Activated CD8-positive, alpha-beta memory T cell treated with anti-CD3 and anti-CD28 coated beads, Interleukin-2, amount 10 ng/mL, durations not matched to agents 7 days and 5 days (primary cell): ENCODE measurements at regions not wholly inside any gene's neighbourhood (a gene's known extent, or its start where the extent isn't known, plus 50 kb on each side); places are given as distances from the start of the nearest gene placed in this dataset.

Experiments used
- ATAC-seq: fragments of 150-1000 bp; cut with Tn5 transposase; one replicate; pipeline ENCODE4 v1.10.0; 2021; ENCODE audit warnings: moderate library complexity
- CTCF ChIA-PET: fragments of 350-600 bp; sonication (Branson Sonifier 250); formaldehyde crosslinking; loops from one replicate; lab custom pipeline; 2021; ENCODE audit warnings: antibody characterized with exemption; lab: Charles Lee
- DNase-seq: peaks from one replicate; pipeline ENCODE4 v3.0.0-alpha.2; 2020
- H3K27ac Mint-ChIP-seq: one replicate; pipeline ENCODE4 v1.8.0; 2021; ENCODE audit warnings: mild to moderate bottlenecking, mixed read lengths
- H3K27me3 Mint-ChIP-seq: one replicate; pipeline ENCODE4 v1.8.0; 2021; ENCODE audit warnings: mixed read lengths
- H3K36me3 Mint-ChIP-seq: one replicate; pipeline ENCODE4 v1.8.0; 2021; ENCODE audit warnings: mild to moderate bottlenecking, mixed read lengths
- H3K4me1 Mint-ChIP-seq: one replicate; pipeline ENCODE4 v1.8.0; 2021; ENCODE audit warnings: mixed read lengths
- H3K4me3 Mint-ChIP-seq: one replicate; pipeline ENCODE4 v1.8.0; 2021; ENCODE audit warnings: mild to moderate bottlenecking, moderate library complexity, mixed read lengths
- H3K9me3 Mint-ChIP-seq: one replicate; pipeline ENCODE4 v1.8.0; 2022; ENCODE audit warnings: low read depth, mixed read lengths

GRCh38 chr22:48256776-48257684, 1494.6 kb downstream of the TBC1D22A start:
- Mint-ChIP-seq H3K9me3 (no peaks in the 10 kb centered on the region), H3K4me3 (no peak overlapping the region), H3K36me3 (no peaks in the 10 kb centered on the region), H3K27ac (no peak overlapping the region), H3K27me3 (no peaks in the 10 kb centered on the region), H3K4me1 (no peaks in the 10 kb centered on the region)
- ATAC-seq = no peak
- DNase-seq = no peak
- CTCF ChIA-PET = no interaction called here

GRCh38 chr22:48256041-48256739, 1493.7 kb downstream of the TBC1D22A start:
- Mint-ChIP-seq H3K4me3 (no peak overlapping the region), H3K4me1 (no peaks in the 10 kb centered on the region), H3K27ac (no peak overlapping the region), H3K36me3 (no peaks in the 10 kb centered on the region), H3K27me3 (no peaks in the 10 kb centered on the region), H3K9me3 (no peaks in the 10 kb centered on the region)
- DNase-seq = no peak
- ATAC-seq = no peak
- CTCF ChIA-PET = no interaction called here

- no peak for DNase-seq
- no peaks in the 10 kb centered on the region for H3K9me3 Mint-ChIP-seq
Measured at GRCh38 chr22:48254311-48254873, 1491.9 kb downstream of the TBC1D22A start.

GRCh38 chr22:48253573-48253972, 1491.1 kb downstream of the TBC1D22A start:
- Mint-ChIP-seq H3K4me3 (no peak overlapping the region), H3K27ac (no peak overlapping the region), H3K27me3 (no peaks in the 10 kb centered on the region), H3K4me1 (no peaks in the 10 kb centered on the region), H3K9me3 (no peaks in the 10 kb centered on the region), H3K36me3 (no peaks in the 10 kb centered on the region)
- no peak for ATAC-seq
- no peak for DNase-seq
- CTCF ChIA-PET = no interaction called here

More at GRCh38 chr22:48254311-48254873, 1491.9 kb downstream of the TBC1D22A start:
- CTCF ChIA-PET = no interaction called here
- no peak overlapping the region for H3K27ac Mint-ChIP-seq
- H3K36me3 Mint-ChIP-seq = no peaks in the 10 kb centered on the region
- H3K27me3 Mint-ChIP-seq = no peaks in the 10 kb centered on the region
- no peaks in the 10 kb centered on the region for H3K4me1 Mint-ChIP-seq
- ATAC-seq = no peak
- H3K4me3 Mint-ChIP-seq = no peak overlapping the region

GRCh38 chr22:48253136-48253535, 1490.7 kb downstream of the TBC1D22A start:
- ATAC-seq (no peak), DNase-seq (no peak)
- CTCF ChIA-PET = no interaction called here
- Mint-ChIP-seq H3K4me1 (no peaks in the 10 kb centered on the region), H3K36me3 (no peaks in the 10 kb centered on the region), H3K27ac (no peak overlapping the region), H3K27me3 (no peaks in the 10 kb centered on the region), H3K9me3 (no peaks in the 10 kb centered on the region), H3K4me3 (no peak overlapping the region)

- CTCF ChIA-PET = no interaction called here
- H3K4me3 Mint-ChIP-seq = no peak overlapping the region
- no peaks in the 10 kb centered on the region for H3K4me1 Mint-ChIP-seq
- DNase-seq (no peak), ATAC-seq (no peak)
- no peaks in the 10 kb centered on the region for H3K9me3 Mint-ChIP-seq
- no peaks in the 10 kb centered on the region for H3K36me3 Mint-ChIP-seq
- H3K27ac Mint-ChIP-seq = no peak overlapping the region
- H3K27me3 Mint-ChIP-seq = no peaks in the 10 kb centered on the region
Measured at GRCh38 chr22:48251629-48252028, 1489.2 kb downstream of the TBC1D22A start.

- CTCF ChIA-PET = no interaction called here
- Mint-ChIP-seq H3K4me1 (no peaks in the 10 kb centered on the region), H3K4me3 (no peak overlapping the region), H3K27me3 (no peaks in the 10 kb centered on the region), H3K9me3 (no peaks in the 10 kb centered on the region), H3K27ac (no peak overlapping the region), H3K36me3 (no peaks in the 10 kb centered on the region)
- DNase-seq (no peak), ATAC-seq (no peak)
Measured at GRCh38 chr22:48250937-48251530, 1488.6 kb downstream of the TBC1D22A start.

GRCh38 chr22:48250286-48250895, 1487.9 kb downstream of the TBC1D22A start:
- H3K36me3 Mint-ChIP-seq = no peaks in the 10 kb centered on the region
- no peak overlapping the region for H3K27ac Mint-ChIP-seq
- ATAC-seq = no peak
- peaks cover 1% of the 10 kb centered on the region for H3K4me1 Mint-ChIP-seq
- H3K4me3 Mint-ChIP-seq = no peak overlapping the region
- H3K9me3 Mint-ChIP-seq = no peaks in the 10 kb centered on the region
- CTCF ChIA-PET = no interaction called here
- no peak for DNase-seq
- H3K27me3 Mint-ChIP-seq = no peaks in the 10 kb centered on the region

- Mint-ChIP-seq H3K27ac (no peak overlapping the region), H3K4me1 (peaks cover 7% of the 10 kb centered on the region), H3K4me3 (no peak overlapping the region), H3K36me3 (no peaks in the 10 kb centered on the region), H3K27me3 (no peaks in the 10 kb centered on the region), H3K9me3 (no peaks in the 10 kb centered on the region)
- CTCF ChIA-PET = no interaction called here
- DNase-seq (no peak), ATAC-seq (no peak)
Measured at GRCh38 chr22:48249713-48250268, 1487.3 kb downstream of the TBC1D22A start.

GRCh38 chr22:48248901-48249455, 1486.5 kb downstream of the TBC1D22A start:
- H3K27ac Mint-ChIP-seq = no peak overlapping the region
- H3K4me3 Mint-ChIP-seq = no peak overlapping the region
- no peak for DNase-seq
- peaks cover 7% of the 10 kb centered on the region for H3K4me1 Mint-ChIP-seq
- ATAC-seq = no peak
- H3K9me3 Mint-ChIP-seq = no peaks in the 10 kb centered on the region
- H3K36me3 Mint-ChIP-seq = no peaks in the 10 kb centered on the region
- CTCF ChIA-PET = no interaction called here
- no peaks in the 10 kb centered on the region for H3K27me3 Mint-ChIP-seq

GRCh38 chr22:48247829-48248228, 1485.4 kb downstream of the TBC1D22A start:
- H3K4me1 Mint-ChIP-seq = peaks cover 7% of the 10 kb centered on the region
- CTCF ChIA-PET = no interaction called here
- DNase-seq = no peak
- no peaks in the 10 kb centered on the region for H3K36me3 Mint-ChIP-seq
- H3K4me3 Mint-ChIP-seq = no peak overlapping the region
- ATAC-seq = no peak
- no peaks in the 10 kb centered on the region for H3K27me3 Mint-ChIP-seq
- H3K27ac Mint-ChIP-seq = no peak overlapping the region
- H3K9me3 Mint-ChIP-seq = no peaks in the 10 kb centered on the region

GRCh38 chr22:48245196-48245485, 1482.7 kb downstream of the TBC1D22A start:
- no peaks in the 10 kb centered on the region for H3K9me3 Mint-ChIP-seq
- no peak for ATAC-seq

More at GRCh38 chr22:48245196-48245485, 1482.7 kb downstream of the TBC1D22A start:
- Mint-ChIP-seq H3K4me1 (peaks cover 7% of the 10 kb centered on the region), H3K27me3 (peaks cover 3% of the 10 kb centered on the region), H3K36me3 (no peaks in the 10 kb centered on the region), H3K27ac (no peak overlapping the region), H3K4me3 (no peak overlapping the region)
- CTCF ChIA-PET = no interaction called here
- DNase-seq = no peak
